ENCODE measurements at regions not wholly inside any gene's neighbourhood (a gene's known extent, or its start where the extent isn't known, plus 50 kb on each side); places are given as distances from the start of the nearest gene placed in this dataset.

DNA sequence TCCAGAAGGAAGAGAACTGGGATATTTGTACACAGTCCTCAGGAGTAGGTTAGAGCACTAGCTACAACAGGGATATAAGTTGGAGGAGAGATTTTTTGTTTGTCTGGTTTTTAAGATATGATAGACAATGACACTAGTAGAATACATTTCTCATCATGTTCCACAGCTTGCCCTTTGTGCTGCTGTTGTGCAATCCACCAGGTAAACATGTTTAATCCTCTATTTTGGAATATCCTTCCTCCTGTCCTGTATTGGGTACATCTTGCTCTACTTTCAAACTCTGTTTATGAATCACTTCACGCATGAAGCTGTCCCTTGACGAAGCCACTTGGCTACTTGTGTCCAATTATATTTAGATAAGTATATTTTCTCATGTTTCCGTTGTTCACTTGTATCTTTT lies 153.6 kb upstream of the TENT5A start (continued):
- TF ChIP-seq, protein P1, sequence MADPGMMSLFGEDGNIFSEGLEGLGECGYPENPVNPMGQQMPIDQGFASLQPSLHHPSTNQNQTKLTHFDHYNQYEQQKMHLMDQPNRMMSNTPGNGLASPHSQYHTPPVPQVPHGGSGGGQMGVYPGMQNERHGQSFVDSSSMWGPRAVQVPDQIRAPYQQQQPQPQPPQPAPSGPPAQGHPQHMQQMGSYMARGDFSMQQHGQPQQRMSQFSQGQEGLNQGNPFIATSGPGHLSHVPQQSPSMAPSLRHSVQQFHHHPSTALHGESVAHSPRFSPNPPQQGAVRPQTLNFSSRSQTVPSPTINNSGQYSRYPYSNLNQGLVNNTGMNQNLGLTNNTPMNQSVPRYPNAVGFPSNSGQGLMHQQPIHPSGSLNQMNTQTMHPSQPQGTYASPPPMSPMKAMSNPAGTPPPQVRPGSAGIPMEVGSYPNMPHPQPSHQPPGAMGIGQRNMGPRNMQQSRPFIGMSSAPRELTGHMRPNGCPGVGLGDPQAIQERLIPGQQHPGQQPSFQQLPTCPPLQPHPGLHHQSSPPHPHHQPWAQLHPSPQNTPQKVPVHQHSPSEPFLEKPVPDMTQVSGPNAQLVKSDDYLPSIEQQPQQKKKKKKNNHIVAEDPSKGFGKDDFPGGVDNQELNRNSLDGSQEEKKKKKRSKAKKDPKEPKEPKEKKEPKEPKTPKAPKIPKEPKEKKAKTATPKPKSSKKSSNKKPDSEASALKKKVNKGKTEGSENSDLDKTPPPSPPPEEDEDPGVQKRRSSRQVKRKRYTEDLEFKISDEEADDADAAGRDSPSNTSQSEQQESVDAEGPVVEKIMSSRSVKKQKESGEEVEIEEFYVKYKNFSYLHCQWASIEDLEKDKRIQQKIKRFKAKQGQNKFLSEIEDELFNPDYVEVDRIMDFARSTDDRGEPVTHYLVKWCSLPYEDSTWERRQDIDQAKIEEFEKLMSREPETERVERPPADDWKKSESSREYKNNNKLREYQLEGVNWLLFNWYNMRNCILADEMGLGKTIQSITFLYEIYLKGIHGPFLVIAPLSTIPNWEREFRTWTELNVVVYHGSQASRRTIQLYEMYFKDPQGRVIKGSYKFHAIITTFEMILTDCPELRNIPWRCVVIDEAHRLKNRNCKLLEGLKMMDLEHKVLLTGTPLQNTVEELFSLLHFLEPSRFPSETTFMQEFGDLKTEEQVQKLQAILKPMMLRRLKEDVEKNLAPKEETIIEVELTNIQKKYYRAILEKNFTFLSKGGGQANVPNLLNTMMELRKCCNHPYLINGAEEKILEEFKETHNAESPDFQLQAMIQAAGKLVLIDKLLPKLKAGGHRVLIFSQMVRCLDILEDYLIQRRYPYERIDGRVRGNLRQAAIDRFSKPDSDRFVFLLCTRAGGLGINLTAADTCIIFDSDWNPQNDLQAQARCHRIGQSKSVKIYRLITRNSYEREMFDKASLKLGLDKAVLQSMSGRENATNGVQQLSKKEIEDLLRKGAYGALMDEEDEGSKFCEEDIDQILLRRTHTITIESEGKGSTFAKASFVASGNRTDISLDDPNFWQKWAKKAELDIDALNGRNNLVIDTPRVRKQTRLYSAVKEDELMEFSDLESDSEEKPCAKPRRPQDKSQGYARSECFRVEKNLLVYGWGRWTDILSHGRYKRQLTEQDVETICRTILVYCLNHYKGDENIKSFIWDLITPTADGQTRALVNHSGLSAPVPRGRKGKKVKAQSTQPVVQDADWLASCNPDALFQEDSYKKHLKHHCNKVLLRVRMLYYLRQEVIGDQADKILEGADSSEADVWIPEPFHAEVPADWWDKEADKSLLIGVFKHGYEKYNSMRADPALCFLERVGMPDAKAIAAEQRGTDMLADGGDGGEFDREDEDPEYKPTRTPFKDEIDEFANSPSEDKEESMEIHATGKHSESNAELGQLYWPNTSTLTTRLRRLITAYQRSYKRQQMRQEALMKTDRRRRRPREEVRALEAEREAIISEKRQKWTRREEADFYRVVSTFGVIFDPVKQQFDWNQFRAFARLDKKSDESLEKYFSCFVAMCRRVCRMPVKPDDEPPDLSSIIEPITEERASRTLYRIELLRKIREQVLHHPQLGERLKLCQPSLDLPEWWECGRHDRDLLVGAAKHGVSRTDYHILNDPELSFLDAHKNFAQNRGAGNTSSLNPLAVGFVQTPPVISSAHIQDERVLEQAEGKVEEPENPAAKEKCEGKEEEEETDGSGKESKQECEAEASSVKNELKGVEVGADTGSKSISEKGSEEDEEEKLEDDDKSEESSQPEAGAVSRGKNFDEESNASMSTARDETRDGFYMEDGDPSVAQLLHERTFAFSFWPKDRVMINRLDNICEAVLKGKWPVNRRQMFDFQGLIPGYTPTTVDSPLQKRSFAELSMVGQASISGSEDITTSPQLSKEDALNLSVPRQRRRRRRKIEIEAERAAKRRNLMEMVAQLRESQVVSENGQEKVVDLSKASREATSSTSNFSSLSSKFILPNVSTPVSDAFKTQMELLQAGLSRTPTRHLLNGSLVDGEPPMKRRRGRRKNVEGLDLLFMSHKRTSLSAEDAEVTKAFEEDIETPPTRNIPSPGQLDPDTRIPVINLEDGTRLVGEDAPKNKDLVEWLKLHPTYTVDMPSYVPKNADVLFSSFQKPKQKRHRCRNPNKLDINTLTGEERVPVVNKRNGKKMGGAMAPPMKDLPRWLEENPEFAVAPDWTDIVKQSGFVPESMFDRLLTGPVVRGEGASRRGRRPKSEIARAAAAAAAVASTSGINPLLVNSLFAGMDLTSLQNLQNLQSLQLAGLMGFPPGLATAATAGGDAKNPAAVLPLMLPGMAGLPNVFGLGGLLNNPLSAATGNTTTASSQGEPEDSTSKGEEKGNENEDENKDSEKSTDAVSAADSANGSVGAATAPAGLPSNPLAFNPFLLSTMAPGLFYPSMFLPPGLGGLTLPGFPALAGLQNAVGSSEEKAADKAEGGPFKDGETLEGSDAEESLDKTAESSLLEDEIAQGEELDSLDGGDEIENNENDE (IDR thresholded peaks at IDR 0.05; ENCODE audit: insufficient replicate concordance, low read length), result no peak
- no peak for TF ChIP-seq ZNF274 (IDR thresholded peaks at IDR 0.05; ENCODE audit: borderline replicate concordance, extremely low read depth, low read length)
- no peak for TF ChIP-seq RXRA (IDR thresholded peaks at IDR 0.05; ENCODE audit: insufficient read depth, low read depth, low read length)
- no peak for TF ChIP-seq EP300 (IDR thresholded peaks at IDR 0.05; ENCODE audit: borderline replicate concordance in 1 of 2, low read depth in 2 of 2, low read length in 2 of 2)
- TF ChIP-seq YY1 (IDR thresholded peaks at IDR 0.05; ENCODE audit: low read depth, low read length), result no peak
- TF ChIP-seq KDM4A (IDR thresholded peaks at IDR 0.05; ENCODE audit: low read depth, low read length, severe bottlenecking), result no peak
- no peak for TF ChIP-seq TAF1 (IDR thresholded peaks at IDR 0.05; ENCODE audit: low read depth, low read length)
- TF ChIP-seq ASH2L (IDR thresholded peaks at IDR 0.05; ENCODE audit: low read length), result no peak
- TF ChIP-seq BCL11A (IDR thresholded peaks at IDR 0.05; ENCODE audit: low read depth in 2 of 2, low read length in 2 of 2), result no peak
- no peak for TF ChIP-seq CHD1 (IDR thresholded peaks at IDR 0.05; ENCODE audit: low read depth, low read length)
- no peak for TF ChIP-seq RFX5 (IDR thresholded peaks at IDR 0.05; ENCODE audit: borderline replicate concordance, low read depth, low read length)

Measured in H1 (cell line).